GM23248 (cell line): ENCODE measurements at regions not wholly inside any gene's neighbourhood (a gene's known extent, or its start where the extent isn't known, plus 50 kb on each side); places are given as distances from the start of the nearest gene placed in this dataset.

ENCODE experiments used
- EZH2 ChIP-seq: fragments of 200-600 bp; sonication (generic); IDR thresholded peaks from 2 replicates; pipeline ENCODE4 v1.6.1; 2018; ENCODE audit warnings: antibody characterized with exemption, mild to moderate bottlenecking; ENCODE audit not compliant: insufficient read depth, poor library complexity, severe bottlenecking
- EZH2phosphoT487 ChIP-seq: fragments of 200-600 bp; sonication (generic); IDR thresholded peaks from 2 replicates; pipeline ENCODE4 v1.6.1; 2018; ENCODE audit warnings: antibody characterized with exemption, moderate library complexity, mild to moderate bottlenecking, low read depth; ENCODE audit not compliant: insufficient read depth

DNA sequence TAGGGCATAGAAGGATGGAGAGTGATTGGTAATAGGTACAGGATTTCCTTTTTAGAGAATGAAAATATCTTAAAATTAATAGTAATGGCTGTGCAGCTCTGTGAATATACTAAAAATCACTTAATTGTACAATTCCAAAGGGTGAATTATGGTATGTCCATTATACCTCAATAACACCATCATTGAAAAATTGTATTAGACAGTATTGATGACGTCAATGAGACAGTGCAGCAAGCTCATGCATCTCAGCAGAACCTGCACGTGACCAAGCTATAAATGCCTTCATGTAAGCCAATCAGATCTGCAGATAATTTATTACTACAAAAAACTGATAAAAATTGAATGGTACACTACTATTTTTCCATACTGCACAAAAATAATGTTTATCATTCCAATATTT is 354.4 kb upstream of the CDH19 start:
- TF ChIP-seq EZH2phosphoT487: no peak
- no peak for TF ChIP-seq EZH2
